ENCODE measurements at regions not wholly inside any gene's neighbourhood (a gene's known extent, or its start where the extent isn't known, plus 50 kb on each side); places are given as distances from the start of the nearest gene placed in this dataset.

GRCh38 chr5:59988396-59988795 lies 94.9 kb upstream of the PDE4D start:
- H3K9me3 Mint-ChIP-seq: no peaks in the 10 kb centered on the region
- no peaks in the 10 kb centered on the region for H3K36me3 Mint-ChIP-seq (ENCODE audit: low read depth)
- H3K27me3 Mint-ChIP-seq (ENCODE audit: insufficient read depth): no peaks in the 10 kb centered on the region
- H3K27ac Mint-ChIP-seq: no peak overlapping the region
- intact Hi-C loops (cut with micrococcal nuclease): no loop called here
- no peaks in the 10 kb centered on the region for H3K4me1 Mint-ChIP-seq (ENCODE audit: low read depth)
- no peak overlapping the region for H3K4me3 Mint-ChIP-seq
- no peak for DNase-seq (ENCODE audit: low spot score)

GRCh38 chr5:59976342-59976741 lies 82.8 kb upstream of the PDE4D start:
- H3K4me1 Mint-ChIP-seq (ENCODE audit: low read depth): no peaks in the 10 kb centered on the region

GRCh38 chr5:59972043-59972442 lies 78.5 kb upstream of the PDE4D start:
- Mint-ChIP-seq H3K9me3 (no peaks in the 10 kb centered on the region), H3K27me3 (ENCODE audit: insufficient read depth) (no peaks in the 10 kb centered on the region), H3K36me3 (ENCODE audit: low read depth) (no peaks in the 10 kb centered on the region), H3K27ac (no peak overlapping the region), H3K4me1 (ENCODE audit: low read depth) (no peaks in the 10 kb centered on the region), H3K4me3 (no peak overlapping the region)
- intact Hi-C loops (cut with micrococcal nuclease): no loop called here
- no peak for DNase-seq (ENCODE audit: low spot score)

More at GRCh38 chr5:59976342-59976741, 82.8 kb upstream of the PDE4D start:
- Mint-ChIP-seq H3K4me3 (no peak overlapping the region), H3K36me3 (ENCODE audit: low read depth) (no peaks in the 10 kb centered on the region), H3K27ac (no peak overlapping the region), H3K9me3 (no peaks in the 10 kb centered on the region), H3K27me3 (ENCODE audit: insufficient read depth) (no peaks in the 10 kb centered on the region)
- intact Hi-C loops (cut with micrococcal nuclease): no loop called here
- DNase-seq (ENCODE audit: low spot score): no peak

GRCh38 chr5:59959330-59959729 lies 65.8 kb upstream of the PDE4D start:
- no peaks in the 10 kb centered on the region for H3K4me1 Mint-ChIP-seq (ENCODE audit: low read depth)
- no peaks in the 10 kb centered on the region for H3K27me3 Mint-ChIP-seq (ENCODE audit: insufficient read depth)
- H3K36me3 Mint-ChIP-seq (ENCODE audit: low read depth): no peaks in the 10 kb centered on the region
- H3K27ac Mint-ChIP-seq: no peak overlapping the region
- no peak for DNase-seq (ENCODE audit: low spot score)
- intact Hi-C loops (cut with micrococcal nuclease): no loop called here
- no peak overlapping the region for H3K4me3 Mint-ChIP-seq
- no peaks in the 10 kb centered on the region for H3K9me3 Mint-ChIP-seq

- no peak for DNase-seq (ENCODE audit: low spot score)
- Mint-ChIP-seq H3K27me3 (ENCODE audit: insufficient read depth) (no peaks in the 10 kb centered on the region), H3K4me3 (no peak overlapping the region), H3K27ac (no peak overlapping the region), H3K36me3 (ENCODE audit: low read depth) (no peaks in the 10 kb centered on the region), H3K4me1 (ENCODE audit: low read depth) (no peaks in the 10 kb centered on the region), H3K9me3 (no peaks in the 10 kb centered on the region)
- intact Hi-C loops (cut with micrococcal nuclease): no loop called here
Observed at GRCh38 chr5:59956130-59956783, 62.7 kb upstream of the PDE4D start.

- no peak for DNase-seq (ENCODE audit: low spot score)
- H3K27me3 Mint-ChIP-seq (ENCODE audit: insufficient read depth): no peaks in the 10 kb centered on the region
- intact Hi-C loops (cut with micrococcal nuclease): no loop called here
- H3K4me3 Mint-ChIP-seq: no peak overlapping the region
- H3K36me3 Mint-ChIP-seq (ENCODE audit: low read depth): no peaks in the 10 kb centered on the region
- no peaks in the 10 kb centered on the region for H3K9me3 Mint-ChIP-seq
- H3K27ac Mint-ChIP-seq: no peak overlapping the region
- H3K4me1 Mint-ChIP-seq (ENCODE audit: low read depth): no peaks in the 10 kb centered on the region
Observed at GRCh38 chr5:59955241-59955640, 61.7 kb upstream of the PDE4D start.

GRCh38 chr5:59943452-59944113 lies 50.1 kb upstream of the PDE4D start:
- H3K9me3 Mint-ChIP-seq: no peaks in the 10 kb centered on the region
- H3K4me1 Mint-ChIP-seq (ENCODE audit: low read depth): no peaks in the 10 kb centered on the region
- no peak overlapping the region for H3K4me3 Mint-ChIP-seq
- DNase-seq (ENCODE audit: low spot score): no peak
- no peaks in the 10 kb centered on the region for H3K36me3 Mint-ChIP-seq (ENCODE audit: low read depth)
- no peak overlapping the region for H3K27ac Mint-ChIP-seq
- intact Hi-C loops (cut with micrococcal nuclease): no loop called here
- peaks cover 2% of the 10 kb centered on the region for H3K27me3 Mint-ChIP-seq (ENCODE audit: insufficient read depth)

Data from activated T-helper 1 cell treated with anti-CD3 and anti-CD28 coated beads, Interleukin-12 subunit alpha, Interleukin-12 subunit beta, Interleukin-2, Interleukin-4 antibody, amounts not matched to agents 30 ng/mL and 10 ng/mL and 1 ng/mL, durations not matched to agents 14 hours and 24 hours and 36 hours (primary cell).